Astrocyte of the cerebellum (primary cell): ENCODE measurements at regions not wholly inside any gene's neighbourhood (a gene's known extent, or its start where the extent isn't known, plus 50 kb on each side); places are given as distances from the start of the nearest gene placed in this dataset.
A peak's percentile ranks its signal among the peaks of the same experiment; 100 is the strongest.

Source experiments
- DNase-seq: peaks from one replicate; pipeline ENCODE4 v3.0.0-alpha.2; 2011; ENCODE audit warnings: low read depth
- H3K4me3 ChIP-seq: 2 replicates; pipeline ENCODE4 v1.5.1; 2011; ENCODE audit warnings: mild to moderate bottlenecking, low read depth, low read length, moderate library complexity
- CTCF ChIP-seq: IDR thresholded peaks from 2 replicates; pipeline ENCODE4 v1.5.1; 2012; ENCODE audit warnings: low read length, low read depth, moderate library complexity, mild to moderate bottlenecking; ENCODE audit errors: missing control alignments
- in situ Hi-C: cut with HindIII; loops from 2 replicates; pipeline ENCODE4 v1.10.0; 2017; ENCODE audit warnings: low sequenced_read_pairs

- peak; percentile 42 for DNase-seq
- TF ChIP-seq CTCF = peak; percentile 85
- in situ Hi-C loops = no loop called here
- no peak overlapping the region for H3K4me3 ChIP-seq
These were observed 107.0 kb downstream of the PTCSC3 start for GRCh38 chr14:36069535-36069900.

GRCh38 chr14:36068777-36069534 is 107.6 kb downstream of the PTCSC3 start:
- in situ Hi-C loops = no loop called here
- peak; percentile 87 for DNase-seq
- TF ChIP-seq CTCF = no peak
- H3K4me3 ChIP-seq = no peak overlapping the region

GRCh38 chr14:36067428-36068187 is 108.9 kb downstream of the PTCSC3 start:
- H3K4me3 ChIP-seq = no peak overlapping the region
- DNase-seq = no peak
- TF ChIP-seq CTCF = no peak
- in situ Hi-C loops = no loop called here

GRCh38 chr14:36066636-36067035 is 109.9 kb downstream of the PTCSC3 start:
- in situ Hi-C loops = no loop called here
- no peak overlapping the region for H3K4me3 ChIP-seq
- DNase-seq = no peak
- no peak for TF ChIP-seq CTCF

- in situ Hi-C loops = no loop called here
- H3K4me3 ChIP-seq = no peak overlapping the region
- DNase-seq = no peak
- no peak for TF ChIP-seq CTCF
These were observed 110.7 kb downstream of the PTCSC3 start for GRCh38 chr14:36065831-36066230.

GRCh38 chr14:36059531-36059930 is 117.0 kb downstream of the PTCSC3 start:
- DNase-seq = no peak
- H3K4me3 ChIP-seq = no peak overlapping the region
- no peak for TF ChIP-seq CTCF
- in situ Hi-C loops = no loop called here
